SU-DHL-6 (cell line): ENCODE measurements at regions not wholly inside any gene's neighbourhood (a gene's known extent, or its start where the extent isn't known, plus 50 kb on each side); places are given as distances from the start of the nearest gene placed in this dataset.

Experiments
- H2AFZ ChIP-seq: fragments of 200-600 bp; sonication (generic); 2 replicates; pipeline ENCODE4 v1.6.1; 2014; ENCODE audit warnings: low read depth, mild to moderate bottlenecking, moderate library complexity, mixed read lengths, antibody characterized with exemption, low read length; ENCODE audit not compliant: severe bottlenecking
- H3F3A ChIP-seq: fragments of 200-600 bp; shearing (Covaris generic); 2 replicates; pipeline ENCODE4 v1.6.0; 2016; ENCODE audit warnings: antibody characterized with exemption, mild to moderate bottlenecking; ENCODE audit not compliant: insufficient read depth
- H3K27ac ChIP-seq: fragments of 200-600 bp; sonication (generic); 2 replicates; pipeline ENCODE4 v1.5.1; 2016; ENCODE audit warnings: low read depth, mild to moderate bottlenecking, low read length, moderate library complexity, mixed read lengths
- H3K27me3 ChIP-seq: fragments of 200-600 bp; sonication (generic), shearing (Covaris generic); 2 replicates; pipeline ENCODE4 v1.6.0; 2014; ENCODE audit warnings: mild to moderate bottlenecking, low read length
- H3K36me3 ChIP-seq: fragments of 200-600 bp; sonication (generic); 2 replicates; pipeline ENCODE4 v1.6.1; 2014; ENCODE audit warnings: mild to moderate bottlenecking, low read length, mixed read lengths
- H3K4me2 ChIP-seq: fragments of 300-600, 200-600 bp; shearing (Covaris generic), sonication (generic); 2 replicates; pipeline ENCODE4 v1.6.0; 2014; ENCODE audit warnings: low read length, low read depth, mild to moderate bottlenecking; ENCODE audit not compliant: poor library complexity, severe bottlenecking
- H3K4me3 ChIP-seq: fragments of 200-600 bp; sonication (generic); 2 replicates; pipeline ENCODE4 v1.5.1; 2014; ENCODE audit warnings: antibody characterized with exemption, low read length, mild to moderate bottlenecking, mixed read lengths; ENCODE audit not compliant: insufficient read depth, poor library complexity, severe bottlenecking
- H3K79me2 ChIP-seq: fragments of 200-600 bp; sonication (generic); 2 replicates; pipeline ENCODE4 v1.6.1; 2014; ENCODE audit warnings: mild to moderate bottlenecking, low read length, moderate library complexity; ENCODE audit not compliant: insufficient read depth
- H3K9ac ChIP-seq: fragments of 200-600 bp; sonication (generic); 2 replicates; pipeline ENCODE4 v1.7.0; 2014; ENCODE audit warnings: mild to moderate bottlenecking, low read length
- H3K9me2 ChIP-seq: fragments of 200-600 bp; sonication (generic); replicated peaks from 2 replicates; pipeline ENCODE4 v1.6.1; 2014; ENCODE audit warnings: low read length; ENCODE audit not compliant: insufficient read depth
- H3K9me3 ChIP-seq: fragments of 200-600 bp; sonication (generic); 2 replicates; pipeline ENCODE4 v1.6.1; 2014; ENCODE audit warnings: low read length, mixed read lengths; ENCODE audit not compliant: insufficient read depth
- H4K20me1 ChIP-seq: fragments of 200-600 bp; sonication (generic); 2 replicates; pipeline ENCODE4 v1.6.1; 2014; ENCODE audit warnings: low read depth, mild to moderate bottlenecking, antibody characterized with exemption, low read length, moderate library complexity, mixed read lengths
- CTCF ChIP-seq: fragments of 200-600 bp; sonication (generic); IDR thresholded peaks from one replicate; pipeline ENCODE4 v1.5.1; 2017; ENCODE audit warnings: antibody characterized with exemption, mild to moderate bottlenecking, low read length, moderate library complexity; ENCODE audit not compliant: insufficient read depth, poor library complexity, severe bottlenecking
- EZH2phosphoT487 ChIP-seq: fragments of 200-600 bp; sonication (generic), shearing (Covaris generic); conservative IDR thresholded peaks from 2 replicates; pipeline ENCODE4 v1.6.1; 2018; ENCODE audit warnings: mild to moderate bottlenecking, antibody characterized with exemption, low read length, moderate library complexity, mixed read lengths

GRCh38 chr3:162354356-162354755, 857.7 kb downstream of the OTOL1 start:
- TF ChIP-seq CTCF (no peak), EZH2phosphoT487 (no peak)
- no peaks in the 10 kb centered on the region for H3K9me3 ChIP-seq
- H3K9me2 ChIP-seq: no peaks in the 10 kb centered on the region
- H3K27ac ChIP-seq: no peak overlapping the region
- H3K4me3 ChIP-seq: no peak overlapping the region
- H3K9ac ChIP-seq: no peak overlapping the region
- no peaks in the 10 kb centered on the region for H3K79me2 ChIP-seq
- no peaks in the 10 kb centered on the region for H3K27me3 ChIP-seq
- H4K20me1 ChIP-seq: no peaks in the 10 kb centered on the region
- no peaks in the 10 kb centered on the region for H3K36me3 ChIP-seq
- no peaks in the 10 kb centered on the region for H3F3A ChIP-seq
- H3K4me2 ChIP-seq: no peak overlapping the region
- H2AFZ ChIP-seq: no peak overlapping the region

- Histone ChIP-seq H2AFZ (peak overlapping the region; percentile 16), H3K79me2 (no peaks in the 10 kb centered on the region)
Measured at GRCh38 chr3:162365066-162365719, 868.6 kb downstream of the OTOL1 start.

GRCh38 chr3:162366166-162366766, 869.7 kb downstream of the OTOL1 start:
- no peaks in the 10 kb centered on the region for H3K9me3 ChIP-seq
- no peaks in the 10 kb centered on the region for H4K20me1 ChIP-seq
- no peaks in the 10 kb centered on the region for H3K79me2 ChIP-seq
- H3K36me3 ChIP-seq: no peaks in the 10 kb centered on the region
- H3K4me3 ChIP-seq: no peak overlapping the region
- H3K9me2 ChIP-seq: no peaks in the 10 kb centered on the region
- H3K9ac ChIP-seq: no peak overlapping the region
- TF ChIP-seq CTCF (no peak), EZH2phosphoT487 (no peak)
- H3K27ac ChIP-seq: no peak overlapping the region
- no peaks in the 10 kb centered on the region for H3K27me3 ChIP-seq
- no peak overlapping the region for H3K4me2 ChIP-seq
- no peak overlapping the region for H2AFZ ChIP-seq
- no peaks in the 10 kb centered on the region for H3F3A ChIP-seq

More at GRCh38 chr3:162365066-162365719, 868.6 kb downstream of the OTOL1 start:
- H3F3A ChIP-seq: no peaks in the 10 kb centered on the region
- no peak overlapping the region for H3K27ac ChIP-seq
- H3K9ac ChIP-seq: no peak overlapping the region
- TF ChIP-seq CTCF (no peak), EZH2phosphoT487 (no peak)
- H4K20me1 ChIP-seq: no peaks in the 10 kb centered on the region
- no peaks in the 10 kb centered on the region for H3K36me3 ChIP-seq
- no peak overlapping the region for H3K4me2 ChIP-seq
- no peak overlapping the region for H3K4me3 ChIP-seq
- H3K9me2 ChIP-seq: no peaks in the 10 kb centered on the region
- no peaks in the 10 kb centered on the region for H3K27me3 ChIP-seq
- no peaks in the 10 kb centered on the region for H3K9me3 ChIP-seq
